MM.1S (cell line): ENCODE measurements at regions not wholly inside any gene's neighbourhood (a gene's known extent, or its start where the extent isn't known, plus 50 kb on each side); places are given as distances from the start of the nearest gene placed in this dataset.

Experiments used
- DNase-seq: peaks from one replicate; pipeline ENCODE4 v3.0.0-alpha.2; 2015
- H2AFZ ChIP-seq: fragments of 300-600 bp; sonication (generic); 2 replicates; pipeline ENCODE4 v1.6.0; 2016; ENCODE audit warnings: antibody characterized with exemption, low read length
- H3F3A ChIP-seq: fragments of 300-600 bp; sonication (generic); 2 replicates; pipeline ENCODE4 v1.6.1; 2016; ENCODE audit warnings: mild to moderate bottlenecking, antibody characterized with exemption, low read length, moderate library complexity, mixed read lengths; ENCODE audit not compliant: insufficient read depth
- H3K27ac ChIP-seq: fragments of 300-600 bp; sonication (generic); 2 replicates; pipeline ENCODE4 v1.5.1; 2016; ENCODE audit warnings: mild to moderate bottlenecking, low read length
- H3K27me3 ChIP-seq: fragments of 300-600 bp; sonication (generic); replicated peaks from 2 replicates; pipeline ENCODE4 v1.6.0; 2016; ENCODE audit warnings: low read length; ENCODE audit not compliant: insufficient read depth
- H3K36me3 ChIP-seq: fragments of 300-600 bp; sonication (generic); replicated peaks from 2 replicates; pipeline ENCODE4 v1.6.1; 2016; ENCODE audit warnings: mild to moderate bottlenecking, low read length, mixed read lengths; ENCODE audit not compliant: insufficient read depth
- H3K4me1 ChIP-seq: fragments of 300-600 bp; sonication (generic); 2 replicates; pipeline ENCODE4 v1.6.1; 2016; ENCODE audit warnings: low read length, mixed read lengths
- H3K4me2 ChIP-seq: fragments of 300-600 bp; sonication (generic); 2 replicates; pipeline ENCODE4 v1.6.0; 2016; ENCODE audit warnings: low read depth, low read length
- H3K4me3 ChIP-seq: fragments of 300-600 bp; sonication (generic); 2 replicates; pipeline ENCODE4 v1.5.1; 2016; ENCODE audit warnings: low read length, mixed read lengths
- H3K79me2 ChIP-seq: fragments of 300-600 bp; sonication (generic); 2 replicates; pipeline ENCODE4 v1.6.1; 2016; ENCODE audit warnings: mixed run types, low read length, mixed read lengths
- H3K9ac ChIP-seq: fragments of 300-600 bp; sonication (generic); 2 replicates; pipeline ENCODE4 v1.6.1; 2016; ENCODE audit warnings: low read length, mixed read lengths
- H3K9me2 ChIP-seq: fragments of 300-600 bp; sonication (generic); replicated peaks from 2 replicates; pipeline ENCODE4 v1.6.1; 2016; ENCODE audit warnings: mild to moderate bottlenecking, low read length, mixed read lengths; ENCODE audit not compliant: insufficient read depth
- H3K9me3 ChIP-seq: fragments of 300-600 bp; sonication (generic); replicated peaks from 2 replicates; pipeline ENCODE4 v1.6.1; 2016; ENCODE audit warnings: mild to moderate bottlenecking, low read length, mixed read lengths; ENCODE audit not compliant: insufficient read depth
- H4K20me1 ChIP-seq: fragments of 300-600 bp; sonication (generic); 2 replicates; pipeline ENCODE4 v1.6.1; 2016; ENCODE audit warnings: mild to moderate bottlenecking, low read length, moderate library complexity, mixed read lengths; ENCODE audit not compliant: insufficient read depth
- EZH2 ChIP-seq: fragments of 300-600 bp; sonication (generic); optimal IDR thresholded peaks from 2 replicates; pipeline ENCODE3; 2017; ENCODE audit warnings: low read depth, mild to moderate bottlenecking, antibody characterized with exemption, low read length, mixed read lengths
- EZH2phosphoT487 ChIP-seq: fragments of 300-600 bp; sonication (generic); IDR thresholded peaks from 2 replicates; pipeline ENCODE4 v1.6.1; 2018; ENCODE audit warnings: antibody characterized with exemption, low read length
- TF ChIP-seq, protein P1 (sequence below): fragments of 300-600 bp; sonication (generic); IDR thresholded peaks from 2 replicates; pipeline ENCODE4 v1.5.1; 2016; ENCODE audit warnings: antibody characterized with exemption, low read length, mixed read lengths

DNA sequence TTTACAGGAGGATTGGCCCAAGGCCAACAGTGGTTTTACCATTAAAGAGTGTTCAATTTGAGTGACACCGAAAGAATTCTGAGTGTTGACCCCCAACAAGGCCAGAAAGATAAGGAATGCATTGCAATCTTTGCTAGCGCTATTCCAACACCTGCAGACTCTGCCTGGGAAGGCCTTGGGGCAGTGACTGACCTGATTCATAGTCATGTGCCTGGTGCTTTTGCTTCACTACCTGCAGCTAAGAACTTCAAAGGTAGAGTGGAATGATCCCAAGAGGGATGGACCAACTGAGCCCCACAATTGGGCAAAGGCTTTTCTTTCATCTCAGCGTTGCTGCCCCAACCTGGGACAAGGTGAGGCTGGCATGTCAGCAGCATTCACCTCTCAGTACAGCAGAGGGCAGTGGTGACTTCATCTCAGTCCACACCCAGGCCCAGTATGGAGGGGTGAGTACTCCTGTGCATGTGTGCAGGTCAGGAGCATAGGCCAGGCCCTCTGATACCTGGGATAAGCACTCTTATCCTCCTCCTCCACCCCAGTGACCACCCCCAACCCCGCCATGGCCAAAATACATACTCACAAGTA, 149.6 kb upstream of the GNAO1 start:
- no peaks in the 10 kb centered on the region for H4K20me1 ChIP-seq
- no peak overlapping the region for H2AFZ ChIP-seq
- H3K9ac ChIP-seq = no peak overlapping the region
- H3K36me3 ChIP-seq = no peaks in the 10 kb centered on the region
- H3K4me3 ChIP-seq = no peak overlapping the region
- H3K9me2 ChIP-seq = no peaks in the 10 kb centered on the region
- H3F3A ChIP-seq = no peaks in the 10 kb centered on the region
- TF ChIP-seq, protein P1, sequence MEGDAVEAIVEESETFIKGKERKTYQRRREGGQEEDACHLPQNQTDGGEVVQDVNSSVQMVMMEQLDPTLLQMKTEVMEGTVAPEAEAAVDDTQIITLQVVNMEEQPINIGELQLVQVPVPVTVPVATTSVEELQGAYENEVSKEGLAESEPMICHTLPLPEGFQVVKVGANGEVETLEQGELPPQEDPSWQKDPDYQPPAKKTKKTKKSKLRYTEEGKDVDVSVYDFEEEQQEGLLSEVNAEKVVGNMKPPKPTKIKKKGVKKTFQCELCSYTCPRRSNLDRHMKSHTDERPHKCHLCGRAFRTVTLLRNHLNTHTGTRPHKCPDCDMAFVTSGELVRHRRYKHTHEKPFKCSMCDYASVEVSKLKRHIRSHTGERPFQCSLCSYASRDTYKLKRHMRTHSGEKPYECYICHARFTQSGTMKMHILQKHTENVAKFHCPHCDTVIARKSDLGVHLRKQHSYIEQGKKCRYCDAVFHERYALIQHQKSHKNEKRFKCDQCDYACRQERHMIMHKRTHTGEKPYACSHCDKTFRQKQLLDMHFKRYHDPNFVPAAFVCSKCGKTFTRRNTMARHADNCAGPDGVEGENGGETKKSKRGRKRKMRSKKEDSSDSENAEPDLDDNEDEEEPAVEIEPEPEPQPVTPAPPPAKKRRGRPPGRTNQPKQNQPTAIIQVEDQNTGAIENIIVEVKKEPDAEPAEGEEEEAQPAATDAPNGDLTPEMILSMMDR = peak; percentile 11
- TF ChIP-seq EZH2phosphoT487 = no peak
- no peaks in the 10 kb centered on the region for H3K79me2 ChIP-seq
- H3K27me3 ChIP-seq = no peaks in the 10 kb centered on the region
- no peak overlapping the region for H3K4me2 ChIP-seq
- H3K4me1 ChIP-seq = no peaks in the 10 kb centered on the region
- no peaks in the 10 kb centered on the region for H3K9me3 ChIP-seq
- H3K27ac ChIP-seq = no peak overlapping the region
- no peak for DNase-seq

DNA sequence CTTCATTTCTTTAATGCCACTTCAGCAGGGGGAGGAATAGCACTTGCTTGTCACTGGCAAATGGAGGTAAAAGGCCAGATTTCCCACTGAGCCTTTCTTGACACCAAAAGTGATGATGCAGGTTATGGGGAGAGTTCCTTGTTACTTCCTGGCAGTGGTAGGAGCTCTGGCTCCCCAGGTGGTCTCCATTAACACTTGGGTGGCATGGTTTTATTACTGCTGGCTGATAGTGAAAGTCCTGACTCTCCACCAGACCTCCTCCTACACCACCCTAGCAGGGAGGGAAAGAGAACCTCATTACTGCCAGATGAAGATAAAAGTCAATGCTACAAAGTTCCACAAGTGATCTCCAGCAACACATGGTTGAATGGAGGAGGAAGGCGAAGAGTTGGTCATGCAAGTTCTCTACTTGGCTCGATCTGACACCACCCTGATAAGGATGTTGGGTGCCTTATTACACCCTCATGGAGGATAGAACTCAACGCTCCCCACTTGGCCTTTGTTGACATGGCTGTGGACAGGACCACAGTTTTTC, 152.7 kb upstream of the GNAO1 start:
- H2AFZ ChIP-seq = no peak overlapping the region
- H3K9me3 ChIP-seq = no peaks in the 10 kb centered on the region
- no peak overlapping the region for H3K9ac ChIP-seq
- TF ChIP-seq EZH2phosphoT487 = no peak
- no peaks in the 10 kb centered on the region for H3K79me2 ChIP-seq
- no peaks in the 10 kb centered on the region for H3K36me3 ChIP-seq
- no peak overlapping the region for H3K4me2 ChIP-seq
- DNase-seq = no peak
- no peak overlapping the region for H3K27ac ChIP-seq
- no peaks in the 10 kb centered on the region for H3K9me2 ChIP-seq
- H3K27me3 ChIP-seq = no peaks in the 10 kb centered on the region
- no peaks in the 10 kb centered on the region for H4K20me1 ChIP-seq
- H3K4me1 ChIP-seq = no peaks in the 10 kb centered on the region
- H3F3A ChIP-seq = no peaks in the 10 kb centered on the region
- no peak overlapping the region for H3K4me3 ChIP-seq

DNA sequence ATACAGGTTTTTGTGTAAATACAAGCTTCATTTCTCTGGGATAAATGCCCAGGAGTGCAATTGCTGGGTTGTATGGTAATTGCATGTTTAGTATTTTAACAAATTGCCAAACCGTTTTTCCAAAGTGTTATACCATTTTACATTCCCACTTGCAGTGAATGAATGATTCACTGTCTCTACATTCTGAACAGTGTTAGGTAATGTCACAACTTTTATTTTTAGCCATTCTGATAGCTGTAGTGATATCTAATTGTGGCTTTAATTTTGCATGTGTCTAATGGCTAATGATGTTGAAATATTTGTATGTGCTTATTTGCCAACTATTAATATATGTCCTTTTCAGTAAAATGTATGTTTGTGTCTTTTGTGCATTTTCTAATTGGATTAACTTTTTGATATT, 156.9 kb upstream of the CES5A start:
- Histone ChIP-seq H4K20me1 (no peaks in the 10 kb centered on the region), H3F3A (no peaks in the 10 kb centered on the region), H3K36me3 (no peaks in the 10 kb centered on the region), H3K9me2 (no peaks in the 10 kb centered on the region), H3K9ac (no peak overlapping the region), H3K27me3 (no peaks in the 10 kb centered on the region), H3K9me3 (no peaks in the 10 kb centered on the region), H3K79me2 (no peaks in the 10 kb centered on the region), H2AFZ (no peak overlapping the region), H3K4me2 (no peak overlapping the region), H3K4me3 (no peak overlapping the region), H3K27ac (no peak overlapping the region), H3K4me1 (no peaks in the 10 kb centered on the region)
- no peak for DNase-seq
- TF ChIP-seq EZH2 (no peak), EZH2phosphoT487 (no peak)
- TF ChIP-seq, protein P1 = no peak

DNA sequence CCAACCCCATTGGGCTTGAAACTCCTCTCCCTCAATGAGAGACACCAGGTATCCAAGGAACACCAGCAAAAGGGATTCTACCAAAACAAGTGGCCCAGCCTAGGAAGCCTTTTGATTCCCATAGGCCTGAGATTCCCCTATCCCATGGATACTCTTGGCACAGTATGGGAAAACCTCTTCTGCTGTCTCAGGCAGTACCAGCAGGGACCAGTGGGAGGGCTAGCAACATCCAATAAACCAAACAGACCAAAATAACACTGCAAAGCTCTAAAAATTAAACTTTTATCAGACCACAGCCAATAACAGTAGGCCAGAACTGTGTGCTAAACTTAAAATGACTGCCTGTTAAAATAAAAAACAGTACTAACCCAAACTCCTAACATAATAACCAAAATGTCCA, 153.9 kb upstream of the CES5A start:
- no peaks in the 10 kb centered on the region for H3K36me3 ChIP-seq
- no peak overlapping the region for H2AFZ ChIP-seq
- no peaks in the 10 kb centered on the region for H3K9me3 ChIP-seq
- H3K27me3 ChIP-seq = no peaks in the 10 kb centered on the region
- no peak for DNase-seq
- no peaks in the 10 kb centered on the region for H3K79me2 ChIP-seq
- TF ChIP-seq EZH2 (no peak), EZH2phosphoT487 (no peak)
- TF ChIP-seq, protein P1 = no peak
- no peaks in the 10 kb centered on the region for H3F3A ChIP-seq
- no peak overlapping the region for H3K27ac ChIP-seq
- H3K4me1 ChIP-seq = no peaks in the 10 kb centered on the region
- no peak overlapping the region for H3K9ac ChIP-seq
- H3K4me2 ChIP-seq = no peak overlapping the region
- H3K9me2 ChIP-seq = no peaks in the 10 kb centered on the region
- no peaks in the 10 kb centered on the region for H4K20me1 ChIP-seq
- H3K4me3 ChIP-seq = no peak overlapping the region
